ENCODE measurements at regions not wholly inside any gene's neighbourhood (a gene's known extent, or its start where the extent isn't known, plus 50 kb on each side); places are given as distances from the start of the nearest gene placed in this dataset.
"Not testable (repeated sequence)": the region's sequence is repeated elsewhere in the genome, so short reads cannot be mapped to it uniquely, and the experiment has no call there.

DNA sequence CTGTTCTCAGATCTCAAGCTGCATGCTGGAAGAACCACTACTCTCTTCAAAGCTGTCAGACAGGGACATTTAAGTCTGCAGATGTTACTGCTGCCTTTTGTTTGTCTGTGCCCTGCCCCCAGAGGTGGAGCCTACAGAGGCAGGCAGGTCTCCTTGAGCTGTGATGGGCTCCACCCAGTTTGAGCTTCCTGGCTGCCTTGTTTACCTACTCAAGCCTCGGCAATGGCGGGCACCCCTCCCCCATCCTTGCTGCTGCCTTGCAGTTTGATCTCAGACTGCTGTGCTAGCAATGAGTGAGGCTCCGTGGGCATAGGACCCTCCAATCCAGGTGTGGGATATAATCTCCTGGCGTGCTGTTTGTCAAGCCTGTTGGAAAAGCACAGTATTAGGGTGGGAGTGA is 1122.9 kb downstream of the DNAJB9 start:
- TF ChIP-seq, protein P1, sequence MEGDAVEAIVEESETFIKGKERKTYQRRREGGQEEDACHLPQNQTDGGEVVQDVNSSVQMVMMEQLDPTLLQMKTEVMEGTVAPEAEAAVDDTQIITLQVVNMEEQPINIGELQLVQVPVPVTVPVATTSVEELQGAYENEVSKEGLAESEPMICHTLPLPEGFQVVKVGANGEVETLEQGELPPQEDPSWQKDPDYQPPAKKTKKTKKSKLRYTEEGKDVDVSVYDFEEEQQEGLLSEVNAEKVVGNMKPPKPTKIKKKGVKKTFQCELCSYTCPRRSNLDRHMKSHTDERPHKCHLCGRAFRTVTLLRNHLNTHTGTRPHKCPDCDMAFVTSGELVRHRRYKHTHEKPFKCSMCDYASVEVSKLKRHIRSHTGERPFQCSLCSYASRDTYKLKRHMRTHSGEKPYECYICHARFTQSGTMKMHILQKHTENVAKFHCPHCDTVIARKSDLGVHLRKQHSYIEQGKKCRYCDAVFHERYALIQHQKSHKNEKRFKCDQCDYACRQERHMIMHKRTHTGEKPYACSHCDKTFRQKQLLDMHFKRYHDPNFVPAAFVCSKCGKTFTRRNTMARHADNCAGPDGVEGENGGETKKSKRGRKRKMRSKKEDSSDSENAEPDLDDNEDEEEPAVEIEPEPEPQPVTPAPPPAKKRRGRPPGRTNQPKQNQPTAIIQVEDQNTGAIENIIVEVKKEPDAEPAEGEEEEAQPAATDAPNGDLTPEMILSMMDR (IDR thresholded peaks at IDR 0.05; ENCODE audit: low read length), result not testable (repeated sequence)
- TF ChIP-seq EZH2 (IDR thresholded peaks at IDR 0.05; ENCODE audit: borderline replicate concordance, low read length), result not testable (repeated sequence)
